ENCODE measurements at regions not wholly inside any gene's neighbourhood (a gene's known extent, or its start where the extent isn't known, plus 50 kb on each side); places are given as distances from the start of the nearest gene placed in this dataset.
"Not testable (repeated sequence)": the region's sequence is repeated elsewhere in the genome, so short reads cannot be mapped to it uniquely, and the experiment has no call there.

- no peak for DNase-seq (ENCODE audit: low read depth)
Observed at GRCh38 chr1:194014014-194014413, 827.6 kb upstream of the B3GALT2 start.

- DNase-seq (ENCODE audit: low read depth): no peak
Observed at GRCh38 chr1:194013561-194013960, 827.1 kb upstream of the B3GALT2 start.

DNA sequence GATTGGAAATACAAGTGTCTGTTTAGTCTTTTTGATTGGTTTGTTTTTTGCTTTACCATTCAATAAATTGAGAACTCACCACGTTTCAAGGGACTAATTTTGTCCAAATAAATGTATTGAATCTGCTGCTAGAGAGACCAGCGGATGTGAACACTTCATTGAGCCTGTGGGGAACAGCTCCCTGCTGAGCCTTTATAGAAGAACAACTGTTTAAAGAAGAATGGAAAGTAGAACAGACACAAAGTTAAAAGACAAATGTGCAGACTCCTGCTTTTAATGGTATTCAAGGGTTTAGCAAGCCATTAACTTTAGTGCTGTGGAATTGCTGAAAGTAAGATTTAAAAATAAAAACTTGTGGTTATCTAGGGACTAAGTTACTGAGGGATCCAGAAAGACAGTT is 817.7 kb upstream of the B3GALT2 start:
- no peak for DNase-seq (ENCODE audit: low read depth)

GRCh38 chr1:194001726-194002350 is 815.4 kb upstream of the B3GALT2 start:
- not testable (repeated sequence) for DNase-seq (ENCODE audit: low read depth)

DNA sequence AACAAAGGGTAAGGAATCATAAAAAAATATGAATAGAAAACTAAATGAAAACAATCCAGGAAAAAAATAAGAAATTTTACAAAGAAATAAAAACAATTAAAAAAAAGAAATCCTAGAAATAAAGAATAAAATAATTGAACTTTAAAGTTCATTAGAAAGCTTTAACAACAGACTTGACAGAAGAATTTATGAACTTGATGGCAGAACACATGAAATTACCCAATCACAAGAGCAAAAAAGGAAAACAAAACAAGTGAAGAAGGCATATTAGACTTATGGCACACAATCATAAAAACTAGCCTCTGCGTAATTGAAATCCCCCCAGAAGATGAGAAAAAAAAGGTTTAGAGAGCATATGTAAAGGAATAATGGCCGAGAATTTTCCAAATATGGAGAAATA is 802.5 kb upstream of the B3GALT2 start:
- no peak for DNase-seq (ENCODE audit: low read depth)

DNA sequence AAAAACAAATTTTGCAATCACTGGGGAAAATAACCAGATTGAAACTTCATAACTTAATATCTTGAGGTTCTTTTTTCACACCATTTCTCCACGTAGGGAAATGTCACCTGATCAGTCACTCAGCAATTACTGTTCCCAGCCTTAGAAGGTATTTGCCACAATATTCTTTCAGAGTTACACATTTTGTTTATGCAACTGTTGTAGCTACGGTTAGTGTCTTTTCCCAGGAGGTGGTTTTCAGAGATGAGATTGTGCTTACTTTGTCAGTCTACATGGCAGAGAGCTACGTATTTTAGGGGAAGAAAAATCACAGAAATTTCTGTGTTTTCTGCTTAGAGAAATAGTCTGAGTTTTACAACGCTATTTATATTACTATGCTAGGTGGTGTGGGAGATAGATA is 792.8 kb upstream of the B3GALT2 start:
- no peak for DNase-seq (ENCODE audit: low read depth)

DNA sequence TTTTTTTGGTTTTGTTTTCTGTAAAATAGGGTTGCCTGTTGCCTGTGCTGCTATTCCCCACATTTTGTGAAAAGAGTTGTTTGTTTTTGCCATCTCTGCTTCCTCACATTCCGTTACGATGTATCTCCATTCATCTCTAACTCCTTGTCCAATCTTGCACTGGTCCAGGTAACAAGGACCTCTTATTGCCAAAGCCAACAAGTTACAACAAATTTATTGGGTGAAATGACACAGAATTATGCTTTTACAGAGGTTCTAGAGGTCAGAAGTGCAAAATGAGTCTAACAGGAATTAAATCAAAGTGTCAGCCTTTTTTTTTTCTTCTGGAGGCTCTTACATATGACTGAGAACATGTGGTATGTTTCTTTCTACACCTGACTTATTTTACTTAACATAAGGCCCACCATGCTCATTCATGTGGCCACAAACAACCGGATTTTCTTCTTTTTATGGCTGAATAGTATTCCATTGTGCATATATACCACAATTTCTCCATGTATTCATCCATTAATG is 787.9 kb upstream of the B3GALT2 start:
- no peak for DNase-seq (ENCODE audit: low read depth)

- no peak for DNase-seq (ENCODE audit: low read depth)
Observed at GRCh38 chr1:193973428-193973827, 787.0 kb upstream of the B3GALT2 start.

- DNase-seq (ENCODE audit: low read depth): no peak
Observed at GRCh38 chr1:193971595-193971994, 785.2 kb upstream of the B3GALT2 start.

DNA sequence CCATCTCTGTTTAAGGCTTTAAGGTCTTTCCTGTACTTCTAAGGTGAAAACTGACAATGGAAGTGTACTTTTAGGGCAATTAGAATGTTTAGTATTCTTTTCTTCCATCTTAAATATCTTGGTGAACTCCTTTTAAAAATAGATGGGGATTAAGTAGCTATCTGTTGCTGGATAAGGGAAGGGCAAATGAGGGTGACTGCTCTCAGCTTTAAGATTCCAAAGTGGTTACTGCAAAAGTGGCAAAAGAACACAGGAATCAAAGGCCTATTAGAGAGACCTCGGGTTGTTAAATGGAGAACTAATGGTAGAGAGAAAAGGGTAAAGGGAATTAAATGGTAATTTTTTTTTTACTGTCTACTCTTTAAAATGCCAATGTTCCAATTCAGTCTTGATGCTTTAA is 774.1 kb upstream of the B3GALT2 start:
- no peak for DNase-seq (ENCODE audit: low read depth)

- DNase-seq (ENCODE audit: low read depth): no peak
Observed at GRCh38 chr1:193960040-193960439, 773.6 kb upstream of the B3GALT2 start.

DNA sequence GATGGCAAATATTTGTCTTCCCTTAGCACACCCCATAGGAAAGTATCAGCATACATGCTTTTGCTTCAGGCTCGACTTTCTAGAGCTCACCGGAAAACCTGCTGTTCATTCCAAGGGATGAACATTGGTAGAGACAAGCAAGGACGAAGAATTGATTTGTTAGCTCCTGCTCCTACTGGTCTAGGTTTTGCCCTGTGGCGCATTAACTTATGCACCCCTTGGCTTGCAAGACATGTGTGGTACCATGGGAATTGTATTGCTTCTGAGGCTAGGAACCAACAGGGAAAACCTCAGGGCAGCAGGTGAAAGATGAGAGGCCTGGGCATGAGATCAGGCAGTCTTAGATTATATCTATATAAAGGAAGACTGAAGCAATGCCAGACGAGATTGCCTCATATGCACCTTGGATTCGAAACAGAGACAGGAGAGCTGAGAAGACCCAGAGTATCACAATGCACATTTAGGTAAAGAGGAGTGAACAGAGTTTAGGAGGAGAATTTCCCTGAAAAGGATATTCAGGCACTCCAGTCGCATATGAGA is 771.2 kb upstream of the B3GALT2 start:
- DNase-seq (ENCODE audit: low read depth): no peak

GRCh38 chr1:193952778-193953374 is 766.5 kb upstream of the B3GALT2 start:
- no peak for DNase-seq (ENCODE audit: low read depth)

GRCh38 chr1:193951984-193952383 is 765.6 kb upstream of the B3GALT2 start:
- DNase-seq (ENCODE audit: low read depth): no peak

- no peak for DNase-seq (ENCODE audit: low read depth)
Observed at GRCh38 chr1:193944454-193944853, 758.0 kb upstream of the B3GALT2 start.

DNA sequence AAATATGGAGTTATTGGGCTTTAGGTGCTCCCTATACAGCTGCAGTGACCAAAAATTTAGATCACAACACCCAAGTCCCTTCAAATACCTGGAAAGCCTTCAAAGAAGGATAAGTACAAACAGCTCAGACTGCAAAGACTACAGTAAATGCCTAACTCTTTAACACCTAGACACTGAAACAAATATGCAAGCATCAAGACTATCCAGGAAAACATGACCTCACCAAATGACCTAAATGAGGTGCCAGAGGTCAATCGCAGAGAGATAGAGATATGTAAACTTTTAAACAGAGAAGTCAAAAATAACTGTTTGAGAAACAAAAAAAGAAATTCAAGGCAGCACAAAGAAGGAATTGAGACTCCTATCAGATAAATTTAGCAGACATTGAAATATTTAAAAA is 753.8 kb upstream of the B3GALT2 start:
- DNase-seq (ENCODE audit: low read depth): no peak

DNA sequence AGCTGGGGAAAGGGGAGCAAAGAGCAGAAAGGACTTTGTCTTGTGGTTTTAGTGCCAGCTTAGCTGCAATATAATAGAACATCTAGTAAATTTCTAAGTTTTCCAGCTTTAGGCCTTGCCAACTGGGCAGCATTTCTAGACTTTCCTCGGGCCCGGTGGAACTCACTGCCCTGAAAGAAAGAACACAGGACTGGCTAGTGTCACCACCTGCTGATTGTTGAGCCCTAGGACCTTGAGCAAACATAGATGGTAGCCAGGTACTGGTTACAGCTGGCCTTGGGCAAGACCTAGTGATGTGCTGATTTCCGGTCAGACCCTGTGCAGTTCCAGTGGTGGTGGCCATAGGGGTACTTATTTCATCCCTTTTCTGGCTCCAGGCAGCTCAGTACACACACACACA is 753.2 kb upstream of the B3GALT2 start:
- no peak for DNase-seq (ENCODE audit: low read depth)

DNA sequence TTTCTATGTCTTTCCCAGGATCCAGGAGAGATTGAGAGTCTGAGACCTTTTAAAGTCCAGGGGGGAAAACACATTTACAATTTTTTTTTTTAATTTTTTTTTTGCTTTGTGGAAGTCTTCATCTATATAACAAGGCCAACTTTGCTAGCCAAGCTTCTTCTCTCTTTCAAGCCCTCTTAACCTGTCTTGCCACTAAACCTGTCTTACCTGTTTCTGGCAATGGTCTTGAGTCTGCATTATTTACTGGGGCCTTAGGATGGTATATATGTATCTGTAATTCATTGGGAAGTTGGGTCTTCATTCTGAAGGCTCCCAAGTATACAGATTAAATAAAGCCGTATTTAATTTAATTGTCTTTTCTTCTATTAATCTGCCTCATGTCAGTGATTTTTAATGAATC is 750.9 kb upstream of the B3GALT2 start:
- DNase-seq (ENCODE audit: low read depth): no peak

- no peak for DNase-seq (ENCODE audit: low read depth)
Observed at GRCh38 chr1:193932979-193933378, 746.6 kb upstream of the B3GALT2 start.

- no peak for DNase-seq (ENCODE audit: low read depth)
Observed at GRCh38 chr1:193931356-193931755, 744.9 kb upstream of the B3GALT2 start.

DNA sequence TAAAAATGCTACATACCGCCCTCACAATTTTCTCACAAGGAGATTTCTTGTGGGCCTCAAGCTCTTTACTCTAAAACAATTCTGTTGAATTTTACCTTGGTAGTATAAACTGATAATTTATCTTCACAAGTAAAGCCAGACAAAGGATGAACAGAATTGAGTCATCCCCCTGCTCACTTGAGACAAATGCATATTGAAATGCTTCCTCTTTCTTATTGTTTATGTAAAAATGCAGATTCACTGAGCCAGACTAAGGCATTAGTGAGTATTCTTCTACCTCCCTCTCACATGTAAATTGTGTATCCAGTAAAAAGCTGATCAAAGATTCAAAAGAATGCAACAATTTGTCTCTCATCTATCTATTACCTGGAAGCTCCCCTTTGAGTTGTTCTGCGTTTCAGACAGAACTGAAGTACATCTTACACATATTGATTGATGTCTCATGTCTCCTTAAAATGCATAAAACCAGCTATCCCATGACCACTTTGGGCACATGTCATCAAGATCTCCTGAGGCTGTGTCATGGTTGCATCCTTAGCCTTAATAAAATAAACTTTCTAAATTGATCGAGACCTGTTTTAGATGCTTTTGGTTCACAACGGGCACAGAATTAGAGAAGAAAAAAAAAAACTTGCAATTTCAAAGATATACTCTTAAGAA is 743.1 kb upstream of the B3GALT2 start:
- DNase-seq (ENCODE audit: low read depth): no peak

GRCh38 chr1:193927550-193927949 is 741.1 kb upstream of the B3GALT2 start:
- DNase-seq (ENCODE audit: low read depth): no peak

DNA sequence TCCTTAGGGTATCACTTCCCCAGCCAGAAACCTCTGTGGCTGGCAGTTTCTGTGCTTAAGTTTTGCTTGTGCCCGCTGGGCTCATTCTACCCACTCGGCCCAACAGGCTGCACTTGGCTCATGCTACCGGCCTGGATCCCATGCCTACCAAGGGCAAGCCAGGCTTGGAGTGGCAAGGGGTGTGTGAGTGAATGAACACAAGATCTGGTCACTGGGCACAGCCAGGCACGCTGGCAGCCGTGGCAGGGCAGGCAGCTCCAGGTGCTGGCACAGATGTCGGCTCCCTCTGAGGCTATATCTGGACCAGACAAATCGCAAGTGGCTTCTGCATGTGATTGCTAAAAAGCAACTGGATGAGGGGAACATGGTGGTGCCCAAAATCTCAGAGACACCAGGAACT is 740.5 kb upstream of the B3GALT2 start:
- DNase-seq (ENCODE audit: low read depth): no peak
